ENCODE measurements at regions not wholly inside any gene's neighbourhood (a gene's known extent, or its start where the extent isn't known, plus 50 kb on each side); places are given as distances from the start of the nearest gene placed in this dataset.

GRCh38 chr17:12457493-12457892 lies 208.2 kb upstream of the MYOCD start:
- no peak for DNase-seq

- no peak for DNase-seq
Measured at GRCh38 chr17:12459736-12460135, 206.0 kb upstream of the MYOCD start.

GRCh38 chr17:12463102-12463501 lies 202.6 kb upstream of the MYOCD start:
- no peak for DNase-seq

GRCh38 chr17:12472252-12473173 lies 193.2 kb upstream of the MYOCD start:
- DNase-seq, result no peak

- DNase-seq, result no peak
Measured at GRCh38 chr17:12478311-12478710, 187.4 kb upstream of the MYOCD start.

- no peak for DNase-seq
Measured at GRCh38 chr17:12485361-12485906, 180.3 kb upstream of the MYOCD start.

GRCh38 chr17:12489325-12489724 lies 176.4 kb upstream of the MYOCD start:
- no peak for DNase-seq

GRCh38 chr17:12492450-12492849 lies 173.2 kb upstream of the MYOCD start:
- DNase-seq, result no peak

- DNase-seq, result no peak
Measured at GRCh38 chr17:12505866-12506265, 159.8 kb upstream of the MYOCD start.

GRCh38 chr17:12507026-12507595 lies 158.6 kb upstream of the MYOCD start:
- no peak for DNase-seq

GRCh38 chr17:12509801-12510200 lies 155.9 kb upstream of the MYOCD start:
- no peak for DNase-seq

- DNase-seq, result no peak
Measured at GRCh38 chr17:12510535-12510934, 155.2 kb upstream of the MYOCD start.

GRCh38 chr17:12512694-12513355 lies 152.9 kb upstream of the MYOCD start:
- DNase-seq, result no peak

GRCh38 chr17:12514596-12514995 lies 151.1 kb upstream of the MYOCD start:
- DNase-seq, result no peak

- DNase-seq, result no peak
Measured at GRCh38 chr17:12519956-12520594, 145.6 kb upstream of the MYOCD start.

- DNase-seq, result no peak
Measured at GRCh38 chr17:12521416-12521815, 144.3 kb upstream of the MYOCD start.

GRCh38 chr17:12522336-12522735 lies 143.4 kb upstream of the MYOCD start:
- no peak for DNase-seq

GRCh38 chr17:12522743-12523183 lies 142.9 kb upstream of the MYOCD start:
- DNase-seq, result no peak

- DNase-seq, result no peak
Measured at GRCh38 chr17:12523244-12523643, 142.4 kb upstream of the MYOCD start.

- no peak for DNase-seq
Measured at GRCh38 chr17:12528036-12528435, 137.7 kb upstream of the MYOCD start.

- no peak for DNase-seq
Measured at GRCh38 chr17:12530161-12530560, 135.5 kb upstream of the MYOCD start.

GRCh38 chr17:12536021-12536420 lies 129.7 kb upstream of the MYOCD start:
- DNase-seq, result no peak

- DNase-seq, result no peak
Measured at GRCh38 chr17:12536472-12536871, 129.2 kb upstream of the MYOCD start.

Data from CD4-positive, alpha-beta T cell treated with Interferon alpha-2 for 1 hour (primary cell).